ENCODE measurements at regions not wholly inside any gene's neighbourhood (a gene's known extent, or its start where the extent isn't known, plus 50 kb on each side); places are given as distances from the start of the nearest gene placed in this dataset.

GRCh38 chr4:14335872-14336271 lies 666.4 kb upstream of the CPEB2 start:
- Histone ChIP-seq H3K27ac (ENCODE audit: insufficient read depth, low read length, poor library complexity, severe bottlenecking) (no peak overlapping the region), H3K4me1 (ENCODE audit: control insufficient read depth, insufficient read depth, low read length, poor library complexity, severe bottlenecking) (no peaks in the 10 kb centered on the region), H3K27me3 (replicated peaks; ENCODE audit: control insufficient read depth, insufficient read depth, low read length, poor library complexity, severe bottlenecking) (no peaks in the 10 kb centered on the region), H3K9me3 (ENCODE audit: control insufficient read depth, low read length) (no peaks in the 10 kb centered on the region), H3K36me3 (ENCODE audit: control insufficient read depth, insufficient read depth, low read length) (no peaks in the 10 kb centered on the region), H3K4me3 (ENCODE audit: insufficient read depth, low read depth, low read length, poor library complexity, severe bottlenecking) (no peak overlapping the region)
- no peak for DNase-seq

GRCh38 chr4:14336656-14337055 lies 665.6 kb upstream of the CPEB2 start:
- no peaks in the 10 kb centered on the region for H3K9me3 ChIP-seq (ENCODE audit: control insufficient read depth, low read length)
- DNase-seq = no peak
- H3K27ac ChIP-seq (ENCODE audit: insufficient read depth, low read length, poor library complexity, severe bottlenecking) = no peak overlapping the region
- no peak overlapping the region for H3K4me3 ChIP-seq (ENCODE audit: insufficient read depth, low read depth, low read length, poor library complexity, severe bottlenecking)
- no peaks in the 10 kb centered on the region for H3K27me3 ChIP-seq (replicated peaks; ENCODE audit: control insufficient read depth, insufficient read depth, low read length, poor library complexity, severe bottlenecking)
- no peaks in the 10 kb centered on the region for H3K4me1 ChIP-seq (ENCODE audit: control insufficient read depth, insufficient read depth, low read length, poor library complexity, severe bottlenecking)
- H3K36me3 ChIP-seq (ENCODE audit: control insufficient read depth, insufficient read depth, low read length) = no peaks in the 10 kb centered on the region

GRCh38 chr4:14337892-14338584 lies 664.2 kb upstream of the CPEB2 start:
- Histone ChIP-seq H3K27me3 (replicated peaks; ENCODE audit: control insufficient read depth, insufficient read depth, low read length, poor library complexity, severe bottlenecking) (no peaks in the 10 kb centered on the region), H3K9me3 (ENCODE audit: control insufficient read depth, low read length) (no peaks in the 10 kb centered on the region)
- DNase-seq = no peak

GRCh38 chr4:14338585-14339265 lies 663.6 kb upstream of the CPEB2 start:
- Histone ChIP-seq H3K4me1 (ENCODE audit: control insufficient read depth, insufficient read depth, low read length, poor library complexity, severe bottlenecking) (no peaks in the 10 kb centered on the region), H3K9me3 (ENCODE audit: control insufficient read depth, low read length) (no peaks in the 10 kb centered on the region), H3K27ac (ENCODE audit: insufficient read depth, low read length, poor library complexity, severe bottlenecking) (no peak overlapping the region), H3K27me3 (replicated peaks; ENCODE audit: control insufficient read depth, insufficient read depth, low read length, poor library complexity, severe bottlenecking) (no peaks in the 10 kb centered on the region), H3K4me3 (ENCODE audit: insufficient read depth, low read depth, low read length, poor library complexity, severe bottlenecking) (no peak overlapping the region), H3K36me3 (ENCODE audit: control insufficient read depth, insufficient read depth, low read length) (no peaks in the 10 kb centered on the region)
- DNase-seq = no peak

More at GRCh38 chr4:14337892-14338584, 664.2 kb upstream of the CPEB2 start:
- Histone ChIP-seq H3K4me1 (ENCODE audit: control insufficient read depth, insufficient read depth, low read length, poor library complexity, severe bottlenecking) (no peaks in the 10 kb centered on the region), H3K4me3 (ENCODE audit: insufficient read depth, low read depth, low read length, poor library complexity, severe bottlenecking) (no peak overlapping the region), H3K27ac (ENCODE audit: insufficient read depth, low read length, poor library complexity, severe bottlenecking) (no peak overlapping the region), H3K36me3 (ENCODE audit: control insufficient read depth, insufficient read depth, low read length) (no peaks in the 10 kb centered on the region)

- Histone ChIP-seq H3K4me3 (ENCODE audit: insufficient read depth, low read depth, low read length, poor library complexity, severe bottlenecking) (no peak overlapping the region), H3K4me1 (ENCODE audit: control insufficient read depth, insufficient read depth, low read length, poor library complexity, severe bottlenecking) (no peaks in the 10 kb centered on the region), H3K27ac (ENCODE audit: insufficient read depth, low read length, poor library complexity, severe bottlenecking) (no peak overlapping the region), H3K36me3 (ENCODE audit: control insufficient read depth, insufficient read depth, low read length) (no peaks in the 10 kb centered on the region), H3K9me3 (ENCODE audit: control insufficient read depth, low read length) (no peaks in the 10 kb centered on the region), H3K27me3 (replicated peaks; ENCODE audit: control insufficient read depth, insufficient read depth, low read length, poor library complexity, severe bottlenecking) (no peaks in the 10 kb centered on the region)
- no peak for DNase-seq
These were observed 662.6 kb upstream of the CPEB2 start for GRCh38 chr4:14339715-14340114.

GRCh38 chr4:14340321-14340720 lies 662.0 kb upstream of the CPEB2 start:
- Histone ChIP-seq H3K9me3 (ENCODE audit: control insufficient read depth, low read length) (no peaks in the 10 kb centered on the region), H3K4me1 (ENCODE audit: control insufficient read depth, insufficient read depth, low read length, poor library complexity, severe bottlenecking) (no peaks in the 10 kb centered on the region), H3K4me3 (ENCODE audit: insufficient read depth, low read depth, low read length, poor library complexity, severe bottlenecking) (no peak overlapping the region), H3K27me3 (replicated peaks; ENCODE audit: control insufficient read depth, insufficient read depth, low read length, poor library complexity, severe bottlenecking) (no peaks in the 10 kb centered on the region), H3K36me3 (ENCODE audit: control insufficient read depth, insufficient read depth, low read length) (no peaks in the 10 kb centered on the region), H3K27ac (ENCODE audit: insufficient read depth, low read length, poor library complexity, severe bottlenecking) (no peak overlapping the region)
- DNase-seq = no peak

GRCh38 chr4:14343961-14344360 lies 658.3 kb upstream of the CPEB2 start:
- Histone ChIP-seq H3K9me3 (ENCODE audit: control insufficient read depth, low read length) (no peaks in the 10 kb centered on the region), H3K4me1 (ENCODE audit: control insufficient read depth, insufficient read depth, low read length, poor library complexity, severe bottlenecking) (no peaks in the 10 kb centered on the region), H3K27me3 (replicated peaks; ENCODE audit: control insufficient read depth, insufficient read depth, low read length, poor library complexity, severe bottlenecking) (no peaks in the 10 kb centered on the region), H3K36me3 (ENCODE audit: control insufficient read depth, insufficient read depth, low read length) (no peaks in the 10 kb centered on the region), H3K27ac (ENCODE audit: insufficient read depth, low read length, poor library complexity, severe bottlenecking) (no peak overlapping the region), H3K4me3 (ENCODE audit: insufficient read depth, low read depth, low read length, poor library complexity, severe bottlenecking) (no peak overlapping the region)
- DNase-seq = no peak

- Histone ChIP-seq H3K9me3 (ENCODE audit: control insufficient read depth, low read length) (no peaks in the 10 kb centered on the region), H3K27ac (ENCODE audit: insufficient read depth, low read length, poor library complexity, severe bottlenecking) (no peak overlapping the region), H3K4me1 (ENCODE audit: control insufficient read depth, insufficient read depth, low read length, poor library complexity, severe bottlenecking) (no peaks in the 10 kb centered on the region), H3K27me3 (replicated peaks; ENCODE audit: control insufficient read depth, insufficient read depth, low read length, poor library complexity, severe bottlenecking) (no peaks in the 10 kb centered on the region), H3K4me3 (ENCODE audit: insufficient read depth, low read depth, low read length, poor library complexity, severe bottlenecking) (no peak overlapping the region), H3K36me3 (ENCODE audit: control insufficient read depth, insufficient read depth, low read length) (no peaks in the 10 kb centered on the region)
- no peak for DNase-seq
These were observed 656.9 kb upstream of the CPEB2 start for GRCh38 chr4:14345356-14345775.

GRCh38 chr4:14347526-14347925 lies 654.8 kb upstream of the CPEB2 start:
- Histone ChIP-seq H3K4me1 (ENCODE audit: control insufficient read depth, insufficient read depth, low read length, poor library complexity, severe bottlenecking) (no peaks in the 10 kb centered on the region), H3K36me3 (ENCODE audit: control insufficient read depth, insufficient read depth, low read length) (no peaks in the 10 kb centered on the region), H3K9me3 (ENCODE audit: control insufficient read depth, low read length) (no peaks in the 10 kb centered on the region)

GRCh38 chr4:14348506-14348905 lies 653.8 kb upstream of the CPEB2 start:
- Histone ChIP-seq H3K36me3 (ENCODE audit: control insufficient read depth, insufficient read depth, low read length) (no peaks in the 10 kb centered on the region), H3K4me1 (ENCODE audit: control insufficient read depth, insufficient read depth, low read length, poor library complexity, severe bottlenecking) (no peaks in the 10 kb centered on the region), H3K9me3 (ENCODE audit: control insufficient read depth, low read length) (no peaks in the 10 kb centered on the region), H3K27ac (ENCODE audit: insufficient read depth, low read length, poor library complexity, severe bottlenecking) (no peak overlapping the region), H3K4me3 (ENCODE audit: insufficient read depth, low read depth, low read length, poor library complexity, severe bottlenecking) (no peak overlapping the region), H3K27me3 (replicated peaks; ENCODE audit: control insufficient read depth, insufficient read depth, low read length, poor library complexity, severe bottlenecking) (no peaks in the 10 kb centered on the region)
- no peak for DNase-seq

More at GRCh38 chr4:14347526-14347925, 654.8 kb upstream of the CPEB2 start:
- no peak for DNase-seq
- Histone ChIP-seq H3K4me3 (ENCODE audit: insufficient read depth, low read depth, low read length, poor library complexity, severe bottlenecking) (no peak overlapping the region), H3K27ac (ENCODE audit: insufficient read depth, low read length, poor library complexity, severe bottlenecking) (no peak overlapping the region), H3K27me3 (replicated peaks; ENCODE audit: control insufficient read depth, insufficient read depth, low read length, poor library complexity, severe bottlenecking) (no peaks in the 10 kb centered on the region)
